Activated T-cell treated with anti-CD3 and anti-CD28 coated beads for 24 hours (primary cell): ENCODE measurements at regions not wholly inside any gene's neighbourhood (a gene's known extent, or its start where the extent isn't known, plus 50 kb on each side); places are given as distances from the start of the nearest gene placed in this dataset.

Experiments
- DNase-seq: peaks from one replicate; pipeline ENCODE4 v3.0.0-alpha.2; 2020; ENCODE audit warnings: low read depth

DNA sequence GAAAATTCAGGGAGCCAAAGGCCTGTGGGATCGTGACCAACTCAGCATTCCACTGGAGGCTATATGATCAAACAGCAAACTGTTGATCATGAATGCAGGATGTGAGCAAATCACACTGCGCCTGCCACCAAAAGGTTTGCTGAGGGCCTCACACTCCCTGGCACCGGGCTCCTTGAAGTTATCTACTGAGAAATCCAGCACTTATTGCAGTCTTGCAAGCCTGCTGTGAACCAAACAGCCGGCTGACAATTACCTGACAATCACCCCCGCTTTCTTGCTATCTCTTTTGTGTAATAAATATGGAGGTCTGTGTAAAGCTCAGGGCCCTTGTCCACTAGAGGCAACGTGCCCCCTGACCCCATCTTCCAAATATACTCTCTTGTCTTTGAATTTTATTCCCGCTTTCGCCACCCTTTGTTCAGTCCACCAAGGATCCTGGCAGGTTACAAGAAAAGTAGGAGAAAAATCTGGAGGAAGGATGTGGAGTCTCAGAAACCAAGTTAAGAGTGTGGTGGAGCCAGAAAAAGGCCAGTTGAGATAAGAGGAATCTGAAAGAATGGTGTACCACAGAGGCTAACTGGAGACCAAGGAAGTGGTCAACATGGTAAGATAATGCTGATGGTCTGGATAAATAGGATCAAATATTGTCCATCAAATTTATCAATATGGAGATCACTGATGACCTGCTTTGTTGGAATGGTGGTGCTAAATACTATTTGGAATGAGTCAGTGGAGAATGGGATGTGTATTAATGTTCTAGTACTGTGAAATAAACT lies 229.2 kb downstream of the ALX1 start:
- no peak for DNase-seq

- DNase-seq, result no peak
These were observed 229.8 kb downstream of the ALX1 start for GRCh38 chr12:85509857-85510256.

DNA sequence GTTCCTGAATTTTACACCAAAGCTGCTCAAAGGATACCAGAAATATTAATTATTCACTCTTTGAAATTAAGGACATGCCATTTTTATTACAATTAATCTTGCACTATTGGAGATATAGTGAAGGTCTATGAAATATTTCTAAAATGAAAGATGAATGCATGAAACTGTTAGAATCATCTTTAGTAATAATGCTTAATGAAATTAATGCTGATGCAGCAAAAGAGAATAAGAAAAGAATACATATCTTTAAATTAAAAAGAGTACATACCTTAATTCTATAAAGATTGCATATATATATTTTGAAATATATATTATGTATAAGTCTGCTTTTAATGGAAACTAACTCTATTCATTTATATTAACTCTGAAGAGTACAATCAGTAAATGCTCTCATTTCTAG lies 236.0 kb downstream of the ALX1 start:
- DNase-seq, result no peak

GRCh38 chr12:85516667-85517325 lies 236.8 kb downstream of the ALX1 start:
- DNase-seq, result no peak

- no peak for DNase-seq
These were observed 239.1 kb downstream of the ALX1 start for GRCh38 chr12:85519163-85519562.

GRCh38 chr12:85523197-85523596 lies 243.2 kb downstream of the ALX1 start:
- no peak for DNase-seq

DNA sequence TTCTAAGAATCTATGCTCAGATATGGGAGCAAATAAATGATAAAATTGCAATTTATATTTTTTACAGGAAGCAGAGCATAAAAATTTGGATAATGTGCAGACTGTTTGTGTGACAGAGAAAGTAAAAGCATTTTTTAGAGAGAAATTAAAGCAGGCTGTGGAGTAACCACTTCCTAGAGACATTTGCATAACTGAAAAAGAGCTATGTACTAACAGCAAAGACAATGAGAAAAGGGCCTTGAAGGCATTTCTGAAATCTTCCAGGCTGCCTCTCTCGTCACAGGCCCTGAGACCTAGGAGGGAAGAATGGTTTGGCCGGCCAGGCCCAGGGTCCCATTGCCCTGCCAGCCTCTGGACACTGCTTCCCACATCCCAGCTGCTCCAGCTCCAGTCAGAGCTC lies 247.2 kb downstream of the ALX1 start:
- DNase-seq, result no peak

GRCh38 chr12:85529896-85530295 lies 249.9 kb downstream of the ALX1 start:
- no peak for DNase-seq

DNA sequence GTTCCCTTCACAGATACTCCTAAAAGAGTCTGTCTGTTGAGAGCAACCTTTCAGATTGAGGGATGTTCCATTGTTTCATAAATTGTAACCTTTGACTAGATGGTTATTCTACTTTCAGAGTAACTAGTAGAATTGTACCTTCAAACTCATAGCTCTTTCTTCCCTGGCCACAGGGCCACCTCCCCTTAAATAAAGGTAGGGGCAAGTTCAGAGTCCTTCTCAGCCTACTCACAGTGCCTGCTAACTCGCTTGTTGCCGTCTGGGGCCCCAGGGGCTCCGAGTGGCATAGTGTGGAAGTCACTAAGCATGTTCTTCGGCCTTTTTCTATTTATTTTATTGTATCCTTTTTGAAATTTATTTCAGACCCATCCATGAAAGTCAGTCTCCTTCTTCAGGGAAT lies 250.4 kb downstream of the ALX1 start:
- DNase-seq, result no peak

DNA sequence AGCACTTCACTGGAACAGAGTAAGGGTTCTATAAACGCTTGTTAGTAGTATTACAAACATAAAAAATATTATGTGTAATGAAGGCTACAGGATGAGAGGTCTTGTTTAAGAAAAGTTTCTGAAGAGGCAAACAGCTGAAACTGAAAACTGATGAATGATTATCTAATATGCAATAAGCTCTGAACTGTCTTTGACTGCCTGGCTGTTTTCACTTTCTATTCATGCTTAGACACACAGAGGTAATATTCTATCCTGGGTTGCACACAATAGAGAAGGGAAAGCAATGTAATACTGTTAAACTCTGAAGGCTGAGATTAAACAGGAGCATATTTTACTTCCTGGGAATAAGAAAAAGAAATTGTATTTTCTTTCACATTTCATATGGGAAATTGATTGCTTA lies 251.3 kb downstream of the ALX1 start:
- no peak for DNase-seq

- no peak for DNase-seq
These were observed 269.6 kb downstream of the ALX1 start for GRCh38 chr12:85549640-85550039.

DNA sequence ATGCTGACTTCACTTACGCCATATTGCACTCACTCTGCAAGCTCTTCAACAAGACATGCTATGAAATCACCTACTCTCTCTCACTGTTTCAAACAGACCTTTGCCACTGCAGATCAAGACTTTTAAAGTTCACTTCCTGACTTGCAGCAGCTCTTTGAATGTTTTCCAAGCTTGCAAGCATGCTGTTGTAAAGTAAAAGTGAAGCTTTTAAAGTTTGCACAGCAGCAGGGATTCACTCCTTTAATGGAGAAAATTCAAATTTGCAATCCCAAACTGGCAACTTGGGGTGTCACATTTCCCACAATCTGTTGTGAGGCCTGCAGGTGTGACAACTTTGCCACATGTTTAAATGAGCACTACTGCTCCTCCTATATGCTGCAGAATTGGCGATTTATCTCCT lies 270.9 kb downstream of the ALX1 start:
- no peak for DNase-seq

DNA sequence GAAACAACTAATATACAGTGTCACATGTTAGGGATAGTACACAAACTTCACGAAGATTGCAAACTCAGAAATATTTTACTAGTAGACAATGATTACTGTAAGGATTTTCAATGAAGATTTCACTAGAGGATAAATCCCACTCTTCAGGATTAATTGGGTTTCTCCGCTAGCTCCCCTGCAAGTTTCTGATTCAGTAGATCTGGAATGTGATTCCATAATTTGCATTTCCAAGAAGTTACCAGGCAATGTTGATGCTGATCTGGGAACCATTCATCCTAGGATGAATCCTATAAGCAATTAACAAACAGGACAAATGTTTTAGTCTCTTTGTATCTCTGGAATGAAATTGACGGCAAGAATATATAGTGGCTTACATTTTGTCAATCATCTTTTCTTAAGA lies 272.4 kb downstream of the ALX1 start:
- no peak for DNase-seq

- no peak for DNase-seq
These were observed 277.8 kb downstream of the ALX1 start for GRCh38 chr12:85557850-85558249.

GRCh38 chr12:85558684-85559083 lies 277.5 kb downstream of the RASSF9 start:
- no peak for DNase-seq

DNA sequence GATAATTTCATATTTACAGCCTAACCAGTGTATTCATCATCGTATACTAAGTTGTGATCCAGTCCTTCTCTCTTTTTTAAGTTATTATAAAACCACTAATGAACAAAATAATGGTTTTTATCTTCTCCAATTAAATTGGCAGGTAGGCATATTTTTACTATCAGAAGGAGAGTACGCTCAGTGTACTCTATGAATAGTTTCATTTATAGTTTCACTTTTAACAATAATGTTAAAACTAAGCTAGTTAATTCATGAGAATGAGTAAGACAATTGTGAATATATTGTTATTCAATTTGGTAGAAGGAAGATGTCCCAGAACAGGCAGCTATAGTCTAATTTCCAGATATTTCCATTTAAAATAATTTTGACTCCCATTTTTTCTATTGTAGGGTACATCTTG lies 277.1 kb downstream of the RASSF9 start:
- DNase-seq, result no peak

GRCh38 chr12:85559536-85559935 lies 276.7 kb downstream of the RASSF9 start:
- no peak for DNase-seq

- no peak for DNase-seq
These were observed 273.4 kb downstream of the RASSF9 start for GRCh38 chr12:85562765-85563164.

DNA sequence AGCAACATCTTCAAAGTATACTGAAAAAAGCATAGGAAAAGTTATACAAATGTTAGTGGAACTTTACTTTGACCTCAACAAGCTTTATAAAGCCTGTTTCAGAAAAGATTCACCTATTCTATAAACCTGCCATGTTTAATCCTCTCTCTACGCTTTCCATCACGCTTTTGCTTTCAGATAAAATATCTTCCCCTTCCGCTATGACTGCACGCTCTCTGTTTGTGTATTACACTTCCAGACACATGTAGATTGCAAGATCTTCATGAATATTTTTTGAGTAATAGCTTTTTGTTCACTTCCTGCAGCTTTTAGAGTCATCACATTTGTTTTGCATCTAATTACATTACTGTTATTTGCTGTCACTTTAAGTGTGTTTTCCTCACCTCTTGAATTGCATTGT lies 271.4 kb downstream of the RASSF9 start:
- DNase-seq, result no peak

- DNase-seq, result no peak
These were observed 267.7 kb downstream of the RASSF9 start for GRCh38 chr12:85568395-85569103.

DNA sequence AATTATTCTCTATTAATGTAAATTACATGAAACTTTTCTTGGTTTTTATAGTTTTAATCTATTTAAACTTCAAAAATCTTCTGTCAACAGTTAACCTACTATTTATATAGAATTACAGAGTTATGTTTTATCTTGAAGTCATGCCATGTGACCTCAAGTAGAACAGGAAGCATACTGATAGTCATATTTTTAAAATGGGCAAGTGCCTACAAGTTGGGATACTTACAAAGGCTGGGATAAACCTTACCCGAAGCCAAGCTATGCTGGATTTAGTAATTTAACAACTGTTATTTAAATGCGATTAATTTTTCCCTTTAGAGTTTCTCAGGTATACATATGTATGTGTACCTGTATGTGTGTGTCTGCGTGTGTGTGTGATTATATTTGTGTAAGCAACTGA lies 266.9 kb downstream of the RASSF9 start:
- no peak for DNase-seq

GRCh38 chr12:85572956-85573355 lies 263.3 kb downstream of the RASSF9 start:
- no peak for DNase-seq

DNA sequence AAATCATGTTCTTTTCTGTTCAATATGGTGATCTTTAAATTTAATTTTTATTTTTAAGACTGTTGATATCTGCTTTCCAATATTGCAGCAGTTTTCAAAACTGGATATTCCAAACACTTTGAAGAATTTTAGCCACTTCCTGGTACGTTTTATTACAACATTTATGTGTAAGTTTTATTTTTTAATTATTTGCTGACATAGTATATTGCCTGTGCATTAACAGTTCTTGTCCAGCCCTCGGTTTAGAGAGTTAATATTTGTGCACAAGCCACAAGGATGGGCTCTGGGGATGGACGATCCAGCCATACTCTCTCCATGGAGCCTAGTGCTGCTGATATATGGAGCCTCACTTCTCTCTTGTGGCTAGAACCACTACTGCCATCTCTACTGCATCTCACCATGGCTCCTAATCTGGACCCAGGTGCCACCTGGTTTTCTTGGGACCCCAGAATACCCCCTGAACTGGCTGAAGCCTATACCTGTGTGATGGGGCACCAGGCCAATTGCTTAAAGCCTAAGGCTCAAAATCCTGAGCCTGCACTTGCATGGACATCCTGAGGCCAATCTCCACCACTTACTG lies 262.5 kb downstream of the RASSF9 start:
- no peak for DNase-seq
